NCI-H2107 (cell line): ENCODE measurements at regions not wholly inside any gene's neighbourhood (a gene's known extent, or its start where the extent isn't known, plus 50 kb on each side); places are given as distances from the start of the nearest gene placed in this dataset.

ENCODE experiments used
- DNase-seq: peaks from one replicate; lab custom pipeline; 2025; lab: John Stamatoyannopoulos, UW

DNA sequence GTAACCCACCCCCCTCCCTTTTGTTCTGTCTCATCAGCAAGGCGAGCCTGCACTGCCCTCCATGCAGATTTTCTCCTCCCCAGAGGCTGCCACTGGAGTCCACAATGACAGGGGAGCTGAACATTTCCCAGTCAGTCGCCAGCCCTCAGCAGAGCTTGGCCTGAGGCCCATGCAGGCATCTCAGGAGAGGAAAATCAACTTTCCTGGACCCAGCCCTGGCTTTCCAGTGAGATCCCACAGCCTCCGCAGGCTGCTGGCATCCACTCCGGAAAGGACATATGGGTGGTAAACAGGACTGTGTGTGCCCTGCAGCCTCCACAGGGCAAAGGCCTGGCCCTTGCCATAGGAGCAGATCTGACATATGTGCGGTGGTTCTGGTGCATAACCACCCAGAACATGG lies 253.8 kb downstream of the TNS1 start:
- DNase-seq, result no peak

DNA sequence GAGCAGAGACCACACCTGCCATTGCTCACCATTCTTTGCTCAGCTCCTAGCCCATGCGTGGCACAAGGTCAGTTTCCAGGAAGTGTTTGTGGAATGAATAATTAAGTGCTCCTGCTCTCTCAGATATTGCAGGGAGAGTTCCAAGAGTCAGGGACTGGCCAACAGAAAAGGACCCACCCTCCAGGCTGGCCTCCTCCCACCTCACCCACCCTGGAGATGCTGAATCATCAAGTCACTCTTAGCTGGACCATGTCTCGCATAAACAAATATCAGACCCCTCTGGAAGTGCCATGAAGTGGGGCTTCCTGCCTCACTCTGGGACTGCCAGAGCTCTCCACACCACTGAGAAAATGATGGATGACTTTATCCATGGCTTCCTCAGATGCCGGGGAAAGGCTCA lies 256.0 kb downstream of the TNS1 start:
- DNase-seq, result no peak

- DNase-seq, result no peak
These were observed 258.6 kb downstream of the TNS1 start for GRCh38 chr2:217743966-217744761.

DNA sequence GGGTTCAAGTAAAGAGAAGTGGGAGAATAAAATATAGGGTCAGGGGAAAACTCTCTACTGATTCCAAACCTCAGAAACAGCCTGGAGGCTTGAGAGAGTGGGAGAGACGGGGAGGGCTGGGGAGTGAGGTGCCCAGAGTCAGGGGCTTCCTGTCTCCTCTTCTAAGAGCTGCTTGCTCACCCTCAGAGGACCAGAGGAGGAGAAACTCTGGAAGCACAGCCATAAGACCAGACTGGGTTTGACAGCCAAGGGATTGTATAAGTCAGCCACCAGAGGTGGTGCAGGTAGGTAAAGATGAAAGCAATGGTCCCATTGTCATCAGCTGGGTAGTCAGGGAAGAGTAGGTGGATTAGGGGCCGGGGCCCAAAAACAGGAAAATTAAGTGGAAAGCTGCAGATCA lies 259.4 kb downstream of the TNS1 start:
- no peak for DNase-seq

DNA sequence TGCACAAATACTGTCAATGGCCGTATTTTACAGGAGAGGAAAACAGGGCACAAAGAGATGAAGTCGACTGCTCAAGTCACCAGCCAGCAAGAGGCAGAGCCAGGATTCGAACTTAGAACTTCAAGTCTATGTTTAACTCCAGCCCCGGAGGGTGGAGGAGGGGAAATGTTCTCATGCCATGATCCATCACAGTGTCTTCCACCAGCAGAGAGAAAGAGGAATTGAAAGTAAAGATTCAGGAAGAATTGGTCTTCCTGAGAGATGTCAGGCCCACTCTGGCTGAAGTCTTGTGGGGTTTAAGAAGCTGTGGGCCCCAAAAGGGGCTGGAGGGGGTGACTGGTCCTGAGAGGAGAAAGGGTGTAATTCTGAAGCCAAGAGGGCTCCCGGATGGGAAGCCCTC lies 260.0 kb downstream of the TNS1 start:
- DNase-seq, result no peak

GRCh38 chr2:217742276-217742675 lies 260.5 kb downstream of the TNS1 start:
- DNase-seq, result no peak

DNA sequence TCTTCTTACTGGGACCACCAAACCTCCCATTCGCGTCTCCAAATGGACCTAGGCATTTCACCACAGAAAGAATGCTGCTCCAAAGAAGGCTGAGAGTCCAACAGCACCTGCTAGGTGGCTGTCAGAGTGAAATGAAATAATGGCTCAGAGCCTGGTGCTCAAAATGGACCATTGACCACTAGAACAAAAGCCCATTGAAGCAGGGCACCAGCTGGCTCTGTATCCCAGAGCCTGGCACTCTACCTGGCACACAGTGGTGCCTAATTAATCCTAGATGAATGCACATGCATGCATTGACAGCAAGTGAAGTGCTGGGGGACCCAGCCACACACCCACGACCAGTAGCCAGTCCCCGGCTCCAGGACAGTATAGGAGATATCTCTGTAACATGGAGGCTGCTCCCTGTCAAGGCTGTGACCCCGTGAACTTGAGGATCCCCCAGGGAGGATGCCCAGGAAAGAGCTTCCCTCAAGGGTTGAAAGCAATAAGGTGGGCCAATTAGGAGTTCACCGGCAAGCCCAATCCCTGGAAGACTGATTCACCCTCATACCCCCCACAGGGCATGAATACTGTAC lies 261.3 kb downstream of the TNS1 start:
- DNase-seq, result no peak

DNA sequence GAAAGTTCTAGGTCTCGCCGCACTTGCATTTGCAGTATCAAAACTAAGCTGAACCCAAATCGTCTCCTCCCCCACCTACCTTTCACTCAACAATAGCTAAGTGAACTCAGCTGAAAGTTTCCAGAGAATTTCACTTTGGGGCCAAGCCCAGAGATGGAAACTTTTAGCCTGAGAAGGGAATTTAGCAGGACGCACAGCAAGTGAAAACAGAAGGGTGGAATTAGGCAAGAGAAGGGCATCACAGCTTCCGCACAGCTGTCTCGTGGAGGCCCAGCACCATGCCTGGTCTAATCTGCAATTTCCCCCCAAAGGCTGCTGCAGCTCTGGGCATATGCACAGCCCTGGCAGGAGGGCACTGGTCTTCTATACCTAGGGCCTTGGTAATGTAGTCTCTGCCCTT lies 262.0 kb downstream of the TNS1 start:
- no peak for DNase-seq

DNA sequence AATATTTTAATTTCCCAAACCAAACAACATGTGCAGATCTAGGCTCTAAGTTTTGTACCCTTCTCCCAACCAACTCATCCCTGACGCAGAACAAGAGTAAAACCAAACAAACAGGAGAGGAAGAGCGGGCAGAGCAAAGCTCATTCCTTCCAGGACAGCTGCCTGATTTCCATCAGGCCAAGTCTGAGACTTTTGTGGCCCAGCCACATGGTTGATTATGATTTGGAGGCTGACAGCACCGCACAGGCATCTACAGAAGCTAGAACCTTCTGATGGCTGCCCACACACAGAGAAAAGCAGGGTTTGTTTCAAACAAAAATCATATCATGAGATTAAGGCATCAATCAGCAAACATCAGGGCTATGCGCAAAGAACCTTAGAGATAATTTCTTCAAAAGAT lies 262.6 kb downstream of the TNS1 start:
- DNase-seq, result no peak

- no peak for DNase-seq
These were observed 263.1 kb downstream of the TNS1 start for GRCh38 chr2:217739741-217740140.

GRCh38 chr2:217738061-217738460 lies 264.7 kb downstream of the TNS1 start:
- DNase-seq, result no peak

GRCh38 chr2:217736776-217737550 lies 265.8 kb downstream of the TNS1 start:
- no peak for DNase-seq

- no peak for DNase-seq
These were observed 266.9 kb downstream of the TNS1 start for GRCh38 chr2:217735899-217736298.

DNA sequence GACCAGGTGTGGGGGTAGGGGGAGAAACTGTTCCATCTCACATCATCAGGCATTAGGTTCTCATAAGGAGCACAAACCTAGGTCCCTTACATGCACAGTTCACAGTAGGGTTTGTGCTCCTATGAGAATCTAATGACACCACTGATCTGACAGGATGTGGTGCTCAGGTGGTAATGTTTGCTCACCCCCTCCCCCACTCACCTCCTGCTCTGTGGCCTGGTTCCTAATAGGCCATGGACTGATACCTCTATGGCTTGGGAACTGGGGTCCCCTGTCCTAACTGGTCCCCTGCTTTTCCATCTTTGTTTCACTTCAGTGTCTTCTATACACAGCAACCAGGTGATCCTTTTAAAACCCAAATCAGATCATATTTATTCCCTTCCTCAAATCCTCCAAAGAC lies 267.8 kb downstream of the TNS1 start:
- DNase-seq, result no peak

DNA sequence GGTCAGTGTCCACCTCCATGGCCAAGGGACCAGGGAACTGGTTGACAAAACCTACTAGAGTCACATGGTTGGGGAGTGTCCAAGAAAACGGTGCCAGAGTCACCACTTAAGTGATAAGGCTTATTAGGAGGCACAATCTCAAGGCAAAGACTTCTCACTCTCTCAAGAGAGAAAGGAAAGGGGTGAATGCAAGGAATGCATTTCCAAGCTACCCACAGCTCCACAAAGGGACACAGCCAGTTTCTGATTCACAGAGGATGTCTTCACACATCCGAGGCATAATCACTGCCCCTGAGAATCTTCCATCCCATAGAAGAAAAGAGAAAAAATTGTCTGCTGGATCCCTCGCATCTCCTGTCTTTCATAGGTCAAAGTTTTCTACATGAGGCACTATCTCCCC lies 269.3 kb downstream of the TNS1 start:
- no peak for DNase-seq

DNA sequence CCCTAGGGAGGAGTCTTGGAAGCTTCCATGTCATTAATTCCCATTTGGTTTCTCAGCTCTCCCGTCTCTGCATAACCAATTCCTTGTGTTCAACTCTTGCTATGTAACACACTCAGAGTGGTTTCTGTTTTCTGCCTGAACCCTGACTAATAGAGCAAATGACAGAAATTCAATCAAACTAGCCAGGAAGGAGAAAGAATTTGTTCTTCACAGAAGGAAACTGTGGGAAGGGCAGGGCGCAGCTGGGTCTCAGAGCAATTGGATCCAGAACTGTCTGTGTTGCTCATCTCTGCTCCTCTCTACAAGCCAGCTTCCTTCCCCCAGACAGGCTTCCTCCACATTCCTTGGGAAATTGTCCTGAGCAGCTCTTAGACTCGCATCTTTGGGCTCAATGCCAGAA lies 269.8 kb downstream of the TNS1 start:
- no peak for DNase-seq

DNA sequence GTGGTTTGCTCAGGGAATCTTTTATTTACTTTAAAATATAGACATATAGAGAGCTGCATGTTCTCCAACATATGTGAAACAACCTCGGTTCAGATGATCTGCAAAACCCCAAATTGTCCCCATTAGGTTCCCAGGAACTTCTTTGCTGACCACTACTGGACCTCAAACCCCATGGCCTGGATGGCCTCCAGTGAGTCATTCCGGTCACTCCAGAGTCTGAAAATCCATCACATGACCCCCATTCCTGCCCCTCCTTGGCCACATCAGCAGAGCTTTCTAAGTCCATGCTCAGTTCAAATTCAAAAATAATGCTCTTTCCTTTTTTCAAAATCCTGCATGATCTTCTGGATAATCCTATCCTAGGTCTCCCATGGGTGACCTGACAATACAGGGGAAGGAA lies 271.0 kb downstream of the TNS1 start:
- no peak for DNase-seq

GRCh38 chr2:217729421-217730053 lies 273.3 kb downstream of the TNS1 start:
- no peak for DNase-seq

- no peak for DNase-seq
These were observed 275.0 kb downstream of the TNS1 start for GRCh38 chr2:217727801-217728200.

DNA sequence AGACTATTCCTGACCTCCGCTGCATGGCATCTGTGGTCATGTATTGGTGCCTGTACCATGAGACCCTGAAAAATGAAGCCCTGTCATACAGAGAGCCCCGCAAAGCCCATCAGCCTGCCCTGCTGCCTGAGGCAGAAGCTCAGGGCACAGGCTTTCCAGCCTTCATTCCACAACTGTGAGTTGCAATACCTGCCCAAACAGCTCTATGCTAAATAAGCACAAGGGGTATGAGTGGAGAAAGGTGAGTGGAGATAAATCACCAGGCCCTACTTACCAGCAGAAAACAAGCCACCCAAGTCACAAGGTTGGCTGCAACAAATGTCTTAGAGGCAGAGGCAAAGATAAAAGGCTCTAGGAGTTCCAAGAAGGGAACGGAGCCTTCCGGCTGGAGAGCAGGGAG lies 277.4 kb downstream of the TNS1 start:
- no peak for DNase-seq

GRCh38 chr2:217724471-217724870 lies 278.3 kb downstream of the TNS1 start:
- no peak for DNase-seq

- no peak for DNase-seq
These were observed 278.8 kb downstream of the TNS1 start for GRCh38 chr2:217723981-217724380.
